GM12878 (cell line): ENCODE measurements at regions not wholly inside any gene's neighbourhood (a gene's known extent, or its start where the extent isn't known, plus 50 kb on each side); places are given as distances from the start of the nearest gene placed in this dataset.
"Not testable (repeated sequence)": the region's sequence is repeated elsewhere in the genome, so short reads cannot be mapped to it uniquely, and the experiment has no call there.

Source experiments
- ATAC-seq: fragments of 200-7000 bp; cut with Tn5 transposase; 3 replicates; pipeline ENCODE4 v1.9.1; 2020; ENCODE audit warnings: mild to moderate bottlenecking, moderate library complexity
- BruUV-seq: library from RNA; stranded (reverse); fragments of 400-500 nt; replicated peaks from 2 replicates; lab custom pipeline; 2021; lab: Mats Ljungman, UMichigan
- CTCF ChIA-PET: fragments of 300-600 bp; sonication (Branson Sonifier 250); formaldehyde crosslinking; extraction: SDS; loops from one replicate; lab custom pipeline; 2021; ENCODE audit warnings: inconsistent platforms; lab: Yijun Ruan, JAX
- POLR2A ChIA-PET: fragments of 350-600 bp; formaldehyde crosslinking; extraction: SDS; loops from one replicate; lab custom pipeline; 2021; ENCODE audit warnings: inconsistent platforms; lab: Charles Lee
- RAD21 ChIA-PET: fragments of 300-600 bp; sonication (Branson Sonifier 250); formaldehyde crosslinking; loops from one replicate; lab custom pipeline; 2023; ENCODE audit warnings: antibody characterized with exemption; ENCODE audit not compliant: unreplicated experiment; lab: Charles Lee
- SMC1A ChIA-PET: fragments of 300-600 bp; sonication (Branson Sonifier 250); formaldehyde crosslinking; loops from one replicate; lab custom pipeline; 2023; ENCODE audit not compliant: unreplicated experiment, uncharacterized antibody; lab: Charles Lee
- DNase-seq: peaks from one replicate; pipeline ENCODE4 v3.0.0-alpha.2; 2011; ENCODE audit warnings: low read depth, low spot score
- FAIRE-seq: peaks from 3 replicates; lab custom pipeline; 2011; peaks lifted over from hg19 to GRCh38; lab: Jason Lieb, UNC
- H2AFZ ChIP-seq: 2 replicates; pipeline ENCODE4 v1.6.0; 2011; ENCODE audit warnings: low read depth, low read length, control low read depth; ENCODE audit not compliant: control insufficient read depth
- H3K27ac ChIP-seq: 2 replicates; pipeline ENCODE4 v1.5.1; 2011; ENCODE audit warnings: control low read depth; ENCODE audit not compliant: control insufficient read depth, insufficient read depth
- H3K27me3 ChIP-seq, 2 experiments: replicated peaks in 1 of 2; 2 replicates each; pipeline versions ENCODE4 v1.6.0 to v1.6.1; 2011; ENCODE audit warnings: low read length in 1 of 2; ENCODE audit not compliant: control insufficient read depth in 2 of 2, insufficient read depth in 2 of 2
- H3K36me3 ChIP-seq, 2 experiments: 2 replicates each; pipeline ENCODE4 v1.5.1; 2011; ENCODE audit warnings: low read length in 1 of 2; ENCODE audit not compliant: control insufficient read depth in 2 of 2, insufficient read depth in 2 of 2
- H3K4me1 ChIP-seq: 2 replicates; pipeline ENCODE4 v1.6.1; 2011; ENCODE audit warnings: mild to moderate bottlenecking, low read length, moderate library complexity, mixed read lengths; ENCODE audit not compliant: control insufficient read depth, insufficient read depth
- H3K4me2 ChIP-seq: 2 replicates; pipeline ENCODE4 v1.6.0; 2011; ENCODE audit warnings: control low read depth; ENCODE audit not compliant: control insufficient read depth, insufficient read depth
- H3K4me3 ChIP-seq: fragments of 200-600 bp; sonication (generic); 2 replicates; pipeline ENCODE4 v1.5.1; 2016
- H3K79me2 ChIP-seq: 2 replicates; pipeline ENCODE4 v1.6.0; 2011; ENCODE audit warnings: low read length; ENCODE audit not compliant: control insufficient read depth, insufficient read depth
- H3K9ac ChIP-seq: 2 replicates; pipeline ENCODE4 v1.8.0; 2011; ENCODE audit warnings: low read length, control low read depth, mixed read lengths; ENCODE audit not compliant: control insufficient read depth, insufficient read depth
- H3K9me3 ChIP-seq: replicated peaks from 3 replicates; pipeline ENCODE4 v1.5.1; 2011; ENCODE audit warnings: mild to moderate bottlenecking, low read length; ENCODE audit not compliant: control insufficient read depth, insufficient read depth
- H4K20me1 ChIP-seq: 2 replicates; pipeline ENCODE4 v1.6.0; 2011; ENCODE audit not compliant: control insufficient read depth, insufficient read depth
- ESRRA ChIP-seq: IDR thresholded peaks from 2 replicates; pipeline ENCODE4 v1.6.1; 2012; ENCODE audit warnings: mild to moderate bottlenecking, low read length, improper control_type of control experiment
- ETV6 ChIP-seq, 2 experiments: fragments of 450-650 bp in 1 of 2; IDR thresholded peaks in 1 of 2; conservative IDR thresholded peaks in 1 of 2; 2 replicates each; pipeline ENCODE4 v1.6.1; 2014; ENCODE audit warnings: antibody characterized with exemption in 1 of 2, borderline replicate concordance in 1 of 2, low read depth in 1 of 2, mild to moderate bottlenecking in 1 of 2, moderate library complexity in 1 of 2
- NFXL1 ChIP-seq: fragments of 450-650 bp; IDR thresholded peaks from 2 replicates; pipeline ENCODE4 v1.6.1; 2017; ENCODE audit warnings: antibody characterized with exemption, mild to moderate bottlenecking, borderline replicate concordance
- WGBS: methylation state at CpG from one replicate; pipeline ENCODE4 v1.1.6; 2016; ENCODE audit warnings: low lambda C conversion rate; ENCODE audit not compliant: insufficient replicate concordance, insufficient coverage; ENCODE audit errors: missing lambda C conversion rate; 5-methylcytosine and 5-hydroxymethylcytosine counted together
- in situ Hi-C: fragments of 300-500 bp; cut with MboI; formaldehyde crosslinking; loops from 9 replicates; pipeline ENCODE4 v1.14.3; 2018; ENCODE audit warnings: mixed read lengths
- intact Hi-C: fragments of 100-400 bp; cut with micrococcal nuclease; formaldehyde crosslinking; loops from one replicate; pipeline ENCODE4 v1.14.2; 2022; ENCODE audit not compliant: unreplicated experiment

- peaks cover 13% of the 10 kb centered on the region for H3K4me1 ChIP-seq
- TF ChIP-seq ETV6 (conservative IDR thresholded peaks at IDR 0.05 in 1 of 2, IDR thresholded peaks at IDR 0.05 in 1 of 2; ENCODE audit: borderline replicate concordance in 1 of 2, low read depth in 1 of 2) (peak in 1 of 2 experiments; percentile 42; a peak in 1 of 4 replicates), NFXL1 (peak; percentile 75; the same call in 1 of the 2 replicates)
- H3K36me3 ChIP-seq, H2AFZ ChIP-seq, H3K4me2 ChIP-seq, H3K27me3 ChIP-seq, H3K79me2 ChIP-seq, CTCF ChIA-PET, intact Hi-C loops, H3K9me3 ChIP-seq, H4K20me1 ChIP-seq, POLR2A ChIA-PET, FAIRE-seq, DNase-seq, H3K4me3 ChIP-seq, ATAC-seq, RAD21 ChIA-PET, H3K9ac ChIP-seq, H3K27ac ChIP-seq, BruUV-seq: not testable (repeated sequence)
- in situ Hi-C loops, result loop anchor here (25.0 kb wide), 1 partner anchor 1540 kb away; the partner anchor contains the start of gene ZFP64
- 98% methylated on average over 4 of the region's 4 CpGs for WGBS
- SMC1A ChIA-PET, result interaction anchor here (0.8 to 1.6 kb wide), 3 partner anchors 9 to 104 kb away, joined by 3 read pairs; no protein-coding TSS in a partner anchor
Observed at GRCh38 chr20:53727239-53727638, 133.6 kb upstream of the ZNF217 start.

DNA sequence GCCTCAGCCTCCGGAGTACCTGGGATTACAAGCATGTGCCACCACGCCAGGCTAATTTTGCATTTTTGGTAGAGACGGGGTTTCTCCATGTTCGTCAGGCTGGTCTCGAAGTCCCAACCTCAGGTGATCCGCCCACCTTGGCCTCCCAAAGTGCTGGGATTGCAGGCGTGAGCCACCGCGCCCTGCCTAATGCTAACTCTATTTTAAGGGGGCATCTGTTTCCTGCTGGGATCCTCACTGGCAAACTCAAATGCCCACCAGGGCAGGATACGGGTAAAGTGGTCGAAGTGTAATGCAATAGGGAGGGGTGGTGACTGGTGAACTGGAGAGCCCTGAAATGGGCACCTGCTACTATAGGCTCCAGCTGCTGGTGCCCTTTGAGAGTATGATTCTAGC, 131.9 kb upstream of the ZNF217 start:
- Histone ChIP-seq H3K4me3 (no peak overlapping the region), H3K27me3 (no peaks in the 10 kb centered on the region), H3K9ac (no peak overlapping the region), H3K4me1 (peaks cover 24% of the 10 kb centered on the region), H3K4me2 (no peak overlapping the region), H3K79me2 (no peaks in the 10 kb centered on the region), H2AFZ (no peak overlapping the region), H4K20me1 (no peaks in the 10 kb centered on the region), H3K9me3 (no peaks in the 10 kb centered on the region), H3K27ac (no peak overlapping the region), H3K36me3 (no peaks in the 10 kb centered on the region)
- in situ Hi-C loops, result loop anchor here (25.0 kb wide), 1 partner anchor 1538 kb away; the partner anchor contains the start of gene ZFP64
- RAD21 ChIA-PET, result interaction anchor here (1.4 kb wide), 1 partner anchor 11 kb away, joined by 4 read pairs; no protein-coding TSS in a partner anchor
- POLR2A ChIA-PET, result no interaction called here
- CTCF ChIA-PET, result no interaction called here
- FAIRE-seq (no peak), DNase-seq (no peak), ATAC-seq (no peak)
- no TSS peak for BruUV-seq
- intact Hi-C loops, result no loop called here
- WGBS, result 97% methylated on average over 11 of the region's 11 CpGs
- TF ChIP-seq ETV6 (conservative IDR thresholded peaks at IDR 0.05 in 1 of 2, IDR thresholded peaks at IDR 0.05 in 1 of 2; ENCODE audit: borderline replicate concordance in 1 of 2, low read depth in 1 of 2), result 0 out of 4 replicates have a peak, but pooled peaks of 1 of the 2 experiments have one; percentile 47
- TF ChIP-seq ESRRA, result no peak
- SMC1A ChIA-PET, result interaction anchor here (1.2 kb wide), 1 partner anchor 12 kb away, joined by 3 read pairs; no protein-coding TSS in a partner anchor
